GM23338 (cell line): ENCODE measurements at regions not wholly inside any gene's neighbourhood (a gene's known extent, or its start where the extent isn't known, plus 50 kb on each side); places are given as distances from the start of the nearest gene placed in this dataset.

ENCODE experiments used
- ATAC-seq: fragments of 200-7000 bp; cut with Tn5 transposase; 3 replicates; pipeline ENCODE4 v1.9.1; 2020
- DNase-seq: peaks from one replicate; pipeline ENCODE4 v3.0.0-alpha.2; 2015; ENCODE audit warnings: low spot score
- H2AFZ ChIP-seq: fragments of 200-600 bp; sonication (generic); 2 replicates; pipeline ENCODE4 v1.8.0; 2016; ENCODE audit warnings: antibody characterized with exemption, mild to moderate bottlenecking, moderate library complexity
- H3F3A ChIP-seq: fragments of 200-600 bp; sonication (generic); replicated peaks from 2 replicates; pipeline ENCODE4 v1.8.0; 2017; ENCODE audit warnings: antibody characterized with exemption, mixed run types, low read depth
- H3K27ac ChIP-seq: fragments of 200-600 bp; sonication (generic); 2 replicates; pipeline ENCODE4 v1.6.1; 2016; ENCODE audit warnings: low read depth
- H3K27me3 ChIP-seq: fragments of 200-600 bp; sonication (generic); 2 replicates; pipeline ENCODE4 v1.8.0; 2016; ENCODE audit warnings: mild to moderate bottlenecking, mixed run types, moderate library complexity; ENCODE audit not compliant: insufficient read depth
- H3K36me3 ChIP-seq: fragments of 200-600 bp; sonication (generic); 2 replicates; pipeline ENCODE4 v1.8.0; 2016; ENCODE audit warnings: mild to moderate bottlenecking; ENCODE audit not compliant: insufficient read depth
- H3K4me1 ChIP-seq: fragments of 200-600 bp; sonication (generic); 2 replicates; pipeline ENCODE4 v1.8.0; 2016; ENCODE audit warnings: mild to moderate bottlenecking, moderate library complexity; ENCODE audit not compliant: insufficient read depth
- H3K4me2 ChIP-seq: fragments of 200-600 bp; sonication (generic); 2 replicates; pipeline ENCODE4 v1.7.1; 2017; ENCODE audit warnings: mixed run types
- H3K4me3 ChIP-seq: fragments of 200-600 bp; sonication (generic); 2 replicates; pipeline ENCODE4 v1.6.1; 2016; ENCODE audit warnings: mixed run types
- H3K79me2 ChIP-seq: fragments of 200-600 bp; sonication (generic); replicated peaks from 2 replicates; pipeline ENCODE4 v1.8.0; 2017; ENCODE audit warnings: mild to moderate bottlenecking; ENCODE audit not compliant: insufficient read depth
- H3K9me2 ChIP-seq: fragments of 200-600 bp; sonication (generic); 2 replicates; pipeline ENCODE4 v1.8.0; 2017; ENCODE audit not compliant: insufficient read depth
- H4K20me1 ChIP-seq: fragments of 200-600 bp; sonication (generic); replicated peaks from 2 replicates; pipeline ENCODE4 v1.8.0; 2017; ENCODE audit warnings: mild to moderate bottlenecking; ENCODE audit not compliant: insufficient read depth
- H3K27ac Mint-ChIP-seq: 2 replicates; pipeline ENCODE4 v1.8.0; 2020; ENCODE audit warnings: inconsistent platforms, mild to moderate bottlenecking, moderate library complexity, mixed read lengths
- H3K27me3 Mint-ChIP-seq: 3 replicates; pipeline ENCODE4 v1.8.0; 2022; ENCODE audit warnings: low read depth, mild to moderate bottlenecking, moderate library complexity, mixed read lengths, inconsistent platforms; ENCODE audit not compliant: insufficient read depth, poor library complexity
- H3K36me3 Mint-ChIP-seq: 3 replicates; pipeline ENCODE4 v1.8.0; 2021; ENCODE audit warnings: low read depth, mild to moderate bottlenecking, inconsistent platforms, moderate library complexity, mixed read lengths
- H3K4me1 Mint-ChIP-seq: 3 replicates; pipeline ENCODE4 v1.8.0; 2020; ENCODE audit warnings: mild to moderate bottlenecking, inconsistent platforms, mixed read lengths
- H3K4me3 Mint-ChIP-seq: 3 replicates; pipeline ENCODE4 v1.8.0; 2021; ENCODE audit warnings: moderate library complexity, mild to moderate bottlenecking, inconsistent platforms, mixed read lengths
- H3K9me3 Mint-ChIP-seq: 3 replicates; pipeline ENCODE4 v1.8.0; 2020; ENCODE audit warnings: moderate library complexity, mild to moderate bottlenecking, inconsistent platforms, mixed read lengths
- CREB1 ChIP-seq: fragments of 250-450 bp; sonication (Bioruptor Pico); IDR thresholded peaks from 2 replicates; pipeline ENCODE4 v1.5.0; 2020; ENCODE audit warnings: low read depth, mild to moderate bottlenecking, moderate library complexity
- ETS1 ChIP-seq: IDR thresholded peaks from 2 replicates; pipeline ENCODE4 v1.6.1; 2016; ENCODE audit warnings: antibody characterized with exemption
- JUNB ChIP-seq: IDR thresholded peaks from one replicate; pipeline ENCODE4 v1.6.1; 2016; ENCODE audit warnings: antibody characterized with exemption; ENCODE audit not compliant: unreplicated experiment
- NANOG ChIP-seq: IDR thresholded peaks from 2 replicates; pipeline ENCODE4 v1.6.1; 2016; ENCODE audit warnings: antibody characterized with exemption, borderline replicate concordance
- POLR2AphosphoS5 ChIP-seq: IDR thresholded peaks from 2 replicates; pipeline ENCODE4 v1.6.1; 2016; ENCODE audit warnings: antibody characterized with exemption, low read depth
- REST ChIP-seq: IDR thresholded peaks from one replicate; pipeline ENCODE4 v1.6.1; 2018; ENCODE audit warnings: antibody characterized with exemption; ENCODE audit not compliant: unreplicated experiment
- ZNF114 ChIP-seq: fragments of 250-450 bp; sonication (Bioruptor Pico); IDR thresholded peaks from 2 replicates; pipeline ENCODE4 v1.5.0; 2020; ENCODE audit warnings: mild to moderate bottlenecking, moderate library complexity
- ZNF462 ChIP-seq: fragments of 250-450 bp; sonication (Bioruptor Pico); IDR thresholded peaks from 2 replicates; pipeline ENCODE4 v1.5.0; 2020; ENCODE audit warnings: mild to moderate bottlenecking, moderate library complexity

GRCh38 chr21:19547951-19548840 lies 1144.6 kb upstream of the TMPRSS15 start:
- no peaks in the 10 kb centered on the region for H3K9me2 ChIP-seq
- H3K27ac ChIP-seq: no peak overlapping the region
- no peaks in the 10 kb centered on the region for H3F3A ChIP-seq
- Mint-ChIP-seq H3K36me3 (peaks cover 63% of the 10 kb centered on the region), H3K9me3 (peaks cover 51% of the 10 kb centered on the region), H3K4me3 (no peak overlapping the region), H3K27ac (no peak overlapping the region), H3K4me1 (peaks cover 3% of the 10 kb centered on the region; the same call in 2 of the 3 replicates), H3K27me3 (peaks cover 4% of the 10 kb centered on the region)
- peak overlapping the region; percentile 70; the same call in 1 of the 2 replicates for H2AFZ ChIP-seq
- no peaks in the 10 kb centered on the region for H3K27me3 ChIP-seq
- peaks cover 18% of the 10 kb centered on the region for H3K36me3 ChIP-seq
- H3K4me3 ChIP-seq: no peak overlapping the region
- DNase-seq (no peak), ATAC-seq (no peak)
- no peaks in the 10 kb centered on the region for H4K20me1 ChIP-seq
- TF ChIP-seq CREB1 (CRISPR knock-in tag): no peak
- no peak for TF ChIP-seq NANOG
- H3K4me2 ChIP-seq: no peak overlapping the region
- no peaks in the 10 kb centered on the region for H3K79me2 ChIP-seq
- H3K4me1 ChIP-seq: peaks cover 6% of the 10 kb centered on the region; the same call in 1 of the 2 replicates

GRCh38 chr21:19553919-19554615 lies 1150.5 kb upstream of the TMPRSS15 start:
- DNase-seq: peak; percentile 58
- H3K36me3 Mint-ChIP-seq: peaks cover 23% of the 10 kb centered on the region
- TF ChIP-seq REST (no peak), JUNB (no peak), ETS1 (no peak), POLR2AphosphoS5 (no peak), NANOG (peak; percentile 80; the same call in 1 of the 2 replicates), ZNF114 (CRISPR knock-in tag) (no peak; the same call in 1 of the 2 replicates), ZNF462 (CRISPR knock-in tag) (peak; percentile 72; the same call in 1 of the 2 replicates)

More at GRCh38 chr21:19553919-19554615, 1150.5 kb upstream of the TMPRSS15 start:
- Mint-ChIP-seq H3K4me3 (peak overlapping the region; percentile 41), H3K4me1 (peaks cover 40% of the 10 kb centered on the region), H3K27me3 (no peaks in the 10 kb centered on the region), H3K27ac (peak overlapping the region; percentile 93), H3K9me3 (peaks cover 10% of the 10 kb centered on the region)
- Histone ChIP-seq H3K4me3 (peak overlapping the region; percentile 4), H2AFZ (no peak overlapping the region), H3K79me2 (no peaks in the 10 kb centered on the region), H3K4me1 (peaks cover 34% of the 10 kb centered on the region), H3K36me3 (no peaks in the 10 kb centered on the region), H3F3A (no peaks in the 10 kb centered on the region; the same call in 1 of the 2 replicates), H3K4me2 (peak overlapping the region; percentile 58), H3K9me2 (no peaks in the 10 kb centered on the region), H3K27ac (peak overlapping the region; percentile 69), H4K20me1 (no peaks in the 10 kb centered on the region), H3K27me3 (no peaks in the 10 kb centered on the region)
- ATAC-seq: peak; percentile 97
